Neural progenitor cell (in vitro differentiated cells): ENCODE measurements at regions not wholly inside any gene's neighbourhood (a gene's known extent, or its start where the extent isn't known, plus 50 kb on each side); places are given as distances from the start of the nearest gene placed in this dataset.
A peak's percentile ranks its signal among the peaks of the same experiment; 100 is the strongest.

Experiments
- DNase-seq: peaks from one replicate; pipeline ENCODE4 v3.0.0-alpha.2; 2016; ENCODE audit warnings: low spot score
- H2AFZ ChIP-seq: fragments of 200-600 bp; sonication (generic); replicated peaks from 2 replicates; pipeline ENCODE4 v1.6.1; 2016; ENCODE audit warnings: antibody characterized with exemption
- H3F3A ChIP-seq: fragments of 200-600 bp; sonication (generic); 2 replicates; pipeline ENCODE4 v1.6.1; 2016; ENCODE audit warnings: antibody characterized with exemption, low read depth
- H3K27ac ChIP-seq: fragments of 200-600 bp; sonication (generic); 2 replicates; pipeline ENCODE4 v1.5.1; 2016; ENCODE audit warnings: mild to moderate bottlenecking
- H3K27me3 ChIP-seq: fragments of 200-600 bp; sonication (generic); 2 replicates; pipeline ENCODE4 v1.6.1; 2016; ENCODE audit warnings: mild to moderate bottlenecking, moderate library complexity
- H3K36me3 ChIP-seq: fragments of 200-600 bp; sonication (generic); 2 replicates; pipeline ENCODE4 v1.5.1; 2016
- H3K4me1 ChIP-seq: fragments of 200-600 bp; sonication (generic); 2 replicates; pipeline ENCODE4 v1.6.1; 2016; ENCODE audit warnings: mixed run types
- H3K4me2 ChIP-seq: fragments of 200-600 bp; sonication (generic); 2 replicates; pipeline ENCODE4 v1.6.1; 2016
- H3K4me3 ChIP-seq: fragments of 200-600 bp; sonication (generic); 2 replicates; pipeline ENCODE4 v1.5.1; 2016
- H3K79me2 ChIP-seq: fragments of 200-600 bp; sonication (generic); 2 replicates; pipeline ENCODE4 v1.6.1; 2016; ENCODE audit warnings: low read depth
- H3K9ac ChIP-seq: fragments of 200-600 bp; sonication (generic); 2 replicates; pipeline ENCODE4 v1.6.1; 2016
- H3K9me3 ChIP-seq: fragments of 200-600 bp; sonication (generic); 2 replicates; pipeline ENCODE4 v1.5.1; 2016; ENCODE audit warnings: low read depth
- H4K20me1 ChIP-seq: fragments of 200-600 bp; sonication (generic); 2 replicates; pipeline ENCODE4 v1.6.1; 2016; ENCODE audit warnings: low read depth
- H3K27ac Mint-ChIP-seq: 3 replicates; pipeline ENCODE4 v1.8.0; 2021; ENCODE audit warnings: mixed read lengths
- H3K27me3 Mint-ChIP-seq: 2 replicates; pipeline ENCODE4 v1.8.0; 2022; ENCODE audit warnings: low read depth, mild to moderate bottlenecking, inconsistent platforms, moderate library complexity, mixed read lengths; ENCODE audit not compliant: insufficient read depth
- H3K36me3 Mint-ChIP-seq: 3 replicates; pipeline ENCODE4 v1.8.0; 2021; ENCODE audit warnings: mixed read lengths
- H3K4me1 Mint-ChIP-seq: 3 replicates; pipeline ENCODE4 v1.8.0; 2021; ENCODE audit warnings: mixed read lengths
- H3K4me3 Mint-ChIP-seq: 3 replicates; pipeline ENCODE4 v1.8.0; 2021; ENCODE audit warnings: mild to moderate bottlenecking, moderate library complexity, mixed read lengths
- H3K9me3 Mint-ChIP-seq: 3 replicates; pipeline ENCODE4 v1.8.0; 2020; ENCODE audit warnings: mixed read lengths
- EZH2 ChIP-seq: fragments of 200-600 bp; sonication (generic); IDR thresholded peaks from 2 replicates; pipeline ENCODE4 v1.6.1; 2017; ENCODE audit warnings: antibody characterized with exemption, mild to moderate bottlenecking, moderate library complexity
- EZH2phosphoT487 ChIP-seq: fragments of 200-600 bp; sonication (generic); IDR thresholded peaks from 2 replicates; pipeline ENCODE4 v1.6.1; 2017; ENCODE audit warnings: antibody characterized with exemption
- TF ChIP-seq, protein P1 (sequence below): fragments of 200-600 bp; sonication (generic); IDR thresholded peaks from 2 replicates; pipeline ENCODE4 v1.5.1; 2017; ENCODE audit warnings: antibody characterized with exemption, mild to moderate bottlenecking

DNA sequence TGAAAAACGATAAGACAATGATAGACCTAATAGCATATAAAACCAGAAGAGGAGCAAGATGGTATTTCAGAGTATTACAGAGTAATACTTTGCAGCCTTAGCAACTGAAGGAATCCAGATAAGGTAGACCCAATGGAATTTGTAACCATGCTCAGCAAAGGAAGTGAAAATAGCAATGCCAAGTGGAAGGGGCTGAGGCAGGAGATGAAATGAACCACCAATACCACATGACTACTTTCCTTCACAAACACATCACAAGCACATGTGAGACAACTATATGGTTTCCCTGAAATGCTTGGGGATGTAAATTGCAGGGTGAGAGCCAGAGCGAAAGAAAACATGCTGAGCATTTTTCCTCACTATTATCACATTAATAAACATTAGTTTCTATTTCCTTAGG, 79.8 kb upstream of the MELK start:
- peaks cover 16% of the 10 kb centered on the region for H3F3A ChIP-seq
- H3K27me3 Mint-ChIP-seq = peaks cover 3% of the 10 kb centered on the region
- no peak overlapping the region for H3K9ac ChIP-seq
- peaks cover 2% of the 10 kb centered on the region for H3K9me3 Mint-ChIP-seq
- peaks cover 18% of the 10 kb centered on the region for H3K4me1 Mint-ChIP-seq
- DNase-seq = no peak
- no peaks in the 10 kb centered on the region for H3K9me3 ChIP-seq
- no peak overlapping the region for H2AFZ ChIP-seq
- H3K4me3 Mint-ChIP-seq = no peak overlapping the region
- H3K27ac ChIP-seq = no peak overlapping the region
- H3K36me3 ChIP-seq = no peaks in the 10 kb centered on the region
- H3K4me3 ChIP-seq = no peak overlapping the region
- H3K79me2 ChIP-seq = no peaks in the 10 kb centered on the region
- no peaks in the 10 kb centered on the region for H4K20me1 ChIP-seq
- no peaks in the 10 kb centered on the region for H3K36me3 Mint-ChIP-seq
- H3K27me3 ChIP-seq = no peaks in the 10 kb centered on the region
- TF ChIP-seq EZH2 (no peak), EZH2phosphoT487 (no peak)
- TF ChIP-seq, protein P1, sequence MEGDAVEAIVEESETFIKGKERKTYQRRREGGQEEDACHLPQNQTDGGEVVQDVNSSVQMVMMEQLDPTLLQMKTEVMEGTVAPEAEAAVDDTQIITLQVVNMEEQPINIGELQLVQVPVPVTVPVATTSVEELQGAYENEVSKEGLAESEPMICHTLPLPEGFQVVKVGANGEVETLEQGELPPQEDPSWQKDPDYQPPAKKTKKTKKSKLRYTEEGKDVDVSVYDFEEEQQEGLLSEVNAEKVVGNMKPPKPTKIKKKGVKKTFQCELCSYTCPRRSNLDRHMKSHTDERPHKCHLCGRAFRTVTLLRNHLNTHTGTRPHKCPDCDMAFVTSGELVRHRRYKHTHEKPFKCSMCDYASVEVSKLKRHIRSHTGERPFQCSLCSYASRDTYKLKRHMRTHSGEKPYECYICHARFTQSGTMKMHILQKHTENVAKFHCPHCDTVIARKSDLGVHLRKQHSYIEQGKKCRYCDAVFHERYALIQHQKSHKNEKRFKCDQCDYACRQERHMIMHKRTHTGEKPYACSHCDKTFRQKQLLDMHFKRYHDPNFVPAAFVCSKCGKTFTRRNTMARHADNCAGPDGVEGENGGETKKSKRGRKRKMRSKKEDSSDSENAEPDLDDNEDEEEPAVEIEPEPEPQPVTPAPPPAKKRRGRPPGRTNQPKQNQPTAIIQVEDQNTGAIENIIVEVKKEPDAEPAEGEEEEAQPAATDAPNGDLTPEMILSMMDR = no peak
- H3K4me1 ChIP-seq = peaks cover 20% of the 10 kb centered on the region
- no peak overlapping the region for H3K4me2 ChIP-seq
- no peak overlapping the region for H3K27ac Mint-ChIP-seq

DNA sequence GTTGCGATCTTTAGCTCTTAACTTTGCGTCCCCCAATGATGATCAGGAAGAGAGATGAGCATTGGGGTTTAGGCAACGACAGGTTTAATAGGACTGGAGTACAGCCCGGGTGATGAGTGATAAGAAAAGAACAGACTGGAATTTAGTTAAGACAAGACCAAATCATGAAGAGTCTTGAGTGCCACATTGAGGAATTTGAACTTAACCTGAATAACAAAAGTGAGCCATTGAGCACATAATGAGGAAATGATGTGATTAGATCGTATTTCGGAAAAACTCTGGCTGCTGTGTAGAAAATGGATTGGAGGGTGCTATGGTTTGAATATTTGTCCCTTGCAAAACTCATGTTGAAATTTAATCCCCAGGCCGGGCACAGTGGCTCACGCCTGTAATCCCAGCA, 83.2 kb upstream of the MELK start:
- TF ChIP-seq EZH2 (no peak), EZH2phosphoT487 (no peak)
- TF ChIP-seq, protein P1 = no peak
- Histone ChIP-seq H3K27ac (no peak overlapping the region), H3K4me3 (no peak overlapping the region), H3K27me3 (no peaks in the 10 kb centered on the region), H3K4me2 (no peak overlapping the region), H4K20me1 (peaks cover 26% of the 10 kb centered on the region), H3K9ac (no peak overlapping the region), H3K9me3 (no peaks in the 10 kb centered on the region), H3K36me3 (no peaks in the 10 kb centered on the region), H3F3A (peaks cover 43% of the 10 kb centered on the region), H2AFZ (no peak overlapping the region), H3K4me1 (peaks cover 24% of the 10 kb centered on the region), H3K79me2 (no peaks in the 10 kb centered on the region)
- Mint-ChIP-seq H3K4me3 (peak overlapping the region; percentile 9), H3K27ac (no peak overlapping the region), H3K4me1 (peaks cover 31% of the 10 kb centered on the region), H3K27me3 (peaks cover 5% of the 10 kb centered on the region), H3K36me3 (no peaks in the 10 kb centered on the region), H3K9me3 (peaks cover 2% of the 10 kb centered on the region)
- no peak for DNase-seq

- H3K9me3 ChIP-seq = no peaks in the 10 kb centered on the region
- Mint-ChIP-seq H3K9me3 (peaks cover 2% of the 10 kb centered on the region), H3K27me3 (peaks cover 5% of the 10 kb centered on the region), H3K4me1 (peaks cover 33% of the 10 kb centered on the region), H3K36me3 (no peaks in the 10 kb centered on the region), H3K27ac (peak overlapping the region; percentile 97), H3K4me3 (peak overlapping the region; percentile 89)
- H3K9ac ChIP-seq = no peak overlapping the region
- no peak for DNase-seq
- no peaks in the 10 kb centered on the region for H3K79me2 ChIP-seq
- peaks cover 30% of the 10 kb centered on the region for H3K4me1 ChIP-seq
- peaks cover 37% of the 10 kb centered on the region for H4K20me1 ChIP-seq
- H3K4me2 ChIP-seq = peak overlapping the region; percentile 83
- peak overlapping the region; percentile 71 for H3K27ac ChIP-seq
- H3K4me3 ChIP-seq = peak overlapping the region; percentile 40
- H2AFZ ChIP-seq = peak overlapping the region; percentile 99
- no peak for TF ChIP-seq EZH2
- H3K36me3 ChIP-seq = no peaks in the 10 kb centered on the region
- H3F3A ChIP-seq = peaks cover 43% of the 10 kb centered on the region
- H3K27me3 ChIP-seq = no peaks in the 10 kb centered on the region
These were observed 84.3 kb upstream of the MELK start for GRCh38 chr9:36488389-36488756.

DNA sequence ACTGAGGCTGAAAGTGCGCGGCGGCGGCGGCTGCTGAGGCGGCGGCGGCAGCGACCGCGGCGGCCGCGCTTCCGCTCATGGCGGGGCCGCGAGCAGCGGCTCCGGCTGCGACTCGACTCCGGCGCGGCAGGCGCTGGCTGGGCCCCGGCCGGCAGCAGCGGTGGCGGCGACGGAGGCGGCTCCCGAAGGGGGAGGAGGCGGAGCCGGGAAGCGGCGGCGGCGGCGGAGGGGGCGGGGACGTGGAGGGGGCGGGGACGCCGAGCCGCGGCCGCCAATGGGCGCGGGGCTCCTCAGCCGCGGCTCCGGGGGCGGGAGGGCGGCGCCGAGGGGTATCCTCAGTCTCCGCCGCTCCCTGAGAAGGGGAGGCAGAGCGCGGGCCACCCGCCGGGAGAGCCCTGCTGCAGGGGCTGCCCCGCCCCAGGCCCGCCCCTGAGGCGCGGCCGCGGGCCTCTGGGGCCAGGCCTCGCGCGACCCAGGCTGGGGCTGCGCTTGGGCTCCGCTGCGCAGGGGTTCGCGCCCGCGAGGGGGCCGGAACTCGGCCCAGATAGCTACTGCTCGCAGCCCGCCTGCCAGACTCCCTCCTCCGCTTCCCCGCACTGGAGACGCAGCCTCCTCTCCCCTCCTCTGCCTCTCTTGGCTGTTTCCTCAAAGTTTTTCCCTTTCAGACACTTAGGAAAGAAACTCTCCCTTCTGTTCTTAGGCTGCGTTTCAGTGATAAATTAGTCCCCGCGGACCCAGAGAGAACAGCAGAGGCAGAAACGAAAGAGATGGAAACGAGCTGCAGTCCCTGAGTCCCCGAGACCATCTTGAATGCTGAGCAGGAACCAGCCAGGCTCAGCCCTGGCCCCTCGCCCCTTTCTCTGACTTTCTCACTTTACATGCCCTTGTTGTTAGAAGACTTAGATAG, 85.0 kb upstream of the MELK start:
- Mint-ChIP-seq H3K4me1 (peaks cover 33% of the 10 kb centered on the region), H3K4me3 (peak overlapping the region; percentile 89), H3K27me3 (peaks cover 5% of the 10 kb centered on the region), H3K27ac (peak overlapping the region; percentile 97), H3K36me3 (no peaks in the 10 kb centered on the region), H3K9me3 (peaks cover 2% of the 10 kb centered on the region)
- H4K20me1 ChIP-seq = peaks cover 43% of the 10 kb centered on the region
- peak overlapping the region; percentile 40 for H3K4me3 ChIP-seq
- peak; percentile 99 for DNase-seq
- peak overlapping the region; percentile 71 for H3K27ac ChIP-seq
- peaks cover 30% of the 10 kb centered on the region for H3K4me1 ChIP-seq
- TF ChIP-seq, protein P1 = peak; percentile 6
- TF ChIP-seq EZH2phosphoT487 = no peak
- H3K27me3 ChIP-seq = no peaks in the 10 kb centered on the region
- H3K79me2 ChIP-seq = no peaks in the 10 kb centered on the region
- H3K9me3 ChIP-seq = no peaks in the 10 kb centered on the region
- H3F3A ChIP-seq = peaks cover 43% of the 10 kb centered on the region
- no peaks in the 10 kb centered on the region for H3K36me3 ChIP-seq
- peak overlapping the region; percentile 83 for H3K4me2 ChIP-seq
- peak overlapping the region; percentile 99 for H2AFZ ChIP-seq
- H3K9ac ChIP-seq = no peak overlapping the region
